Nephron progenitor cell (in vitro differentiated cells): ENCODE measurements at regions not wholly inside any gene's neighbourhood (a gene's known extent, or its start where the extent isn't known, plus 50 kb on each side); places are given as distances from the start of the nearest gene placed in this dataset.

ENCODE experiments used
- DNase-seq: peaks from one replicate; pipeline ENCODE4 v3.0.0; 2021
- H3K27ac Mint-ChIP-seq: 2 replicates; pipeline ENCODE4 v1.8.0; 2021; ENCODE audit warnings: mild to moderate bottlenecking, moderate library complexity, mixed read lengths
- H3K27me3 Mint-ChIP-seq: 2 replicates; pipeline ENCODE4 v1.8.0; 2021; ENCODE audit warnings: mild to moderate bottlenecking, low read depth, mixed read lengths; ENCODE audit not compliant: poor library complexity
- H3K36me3 Mint-ChIP-seq: 2 replicates; pipeline ENCODE4 v1.8.0; 2021; ENCODE audit warnings: low read depth, mixed read lengths
- H3K4me1 Mint-ChIP-seq: 2 replicates; pipeline ENCODE4 v1.8.0; 2021; ENCODE audit warnings: mixed read lengths
- H3K4me3 Mint-ChIP-seq: 2 replicates; pipeline ENCODE4 v1.8.0; 2021; ENCODE audit warnings: mild to moderate bottlenecking, moderate library complexity, mixed read lengths
- H3K9me3 Mint-ChIP-seq: 2 replicates; pipeline ENCODE4 v1.8.0; 2021; ENCODE audit warnings: mild to moderate bottlenecking, moderate library complexity, mixed read lengths
- CTCF ChIP-seq: fragments of 200-600 bp; sonication (generic); IDR thresholded peaks from 2 replicates; pipeline ENCODE4 v1.5.0; 2021; ENCODE audit warnings: antibody characterized with exemption

- no peak for DNase-seq
- no peak overlapping the region for H3K27ac Mint-ChIP-seq
- H3K4me3 Mint-ChIP-seq: no peak overlapping the region
These were observed 456.1 kb downstream of the LPIN1 start for GRCh38 chr2:12202313-12203075.

GRCh38 chr2:12203528-12203927, 457.1 kb downstream of the LPIN1 start:
- Mint-ChIP-seq H3K36me3 (no peaks in the 10 kb centered on the region), H3K27me3 (peaks cover 4% of the 10 kb centered on the region), H3K4me3 (peak overlapping the region; percentile 34), H3K27ac (peak overlapping the region; percentile 64), H3K4me1 (peaks cover 26% of the 10 kb centered on the region), H3K9me3 (peaks cover 5% of the 10 kb centered on the region)
- no peak for DNase-seq
- TF ChIP-seq CTCF: no peak

More at GRCh38 chr2:12202313-12203075, 456.1 kb downstream of the LPIN1 start:
- H3K9me3 Mint-ChIP-seq: peaks cover 5% of the 10 kb centered on the region
- peaks cover 26% of the 10 kb centered on the region for H3K4me1 Mint-ChIP-seq
- no peak for TF ChIP-seq CTCF
- no peaks in the 10 kb centered on the region for H3K36me3 Mint-ChIP-seq
- H3K27me3 Mint-ChIP-seq: peaks cover 4% of the 10 kb centered on the region

- Mint-ChIP-seq H3K4me1 (peaks cover 31% of the 10 kb centered on the region), H3K27ac (no peak overlapping the region), H3K36me3 (no peaks in the 10 kb centered on the region), H3K27me3 (peaks cover 4% of the 10 kb centered on the region), H3K9me3 (peaks cover 5% of the 10 kb centered on the region), H3K4me3 (no peak overlapping the region)
- TF ChIP-seq CTCF: no peak
- DNase-seq: no peak
These were observed 458.7 kb downstream of the LPIN1 start for GRCh38 chr2:12205086-12205485.

GRCh38 chr2:12207491-12207890, 461.1 kb downstream of the LPIN1 start:
- peaks cover 5% of the 10 kb centered on the region for H3K9me3 Mint-ChIP-seq
- no peaks in the 10 kb centered on the region for H3K36me3 Mint-ChIP-seq
- DNase-seq: no peak
- no peak overlapping the region for H3K4me3 Mint-ChIP-seq
- no peak for TF ChIP-seq CTCF
- H3K27me3 Mint-ChIP-seq: peaks cover 7% of the 10 kb centered on the region
- peaks cover 26% of the 10 kb centered on the region for H3K4me1 Mint-ChIP-seq
- H3K27ac Mint-ChIP-seq: no peak overlapping the region

- peaks cover 11% of the 10 kb centered on the region for H3K4me1 Mint-ChIP-seq
- peak overlapping the region; percentile 14 for H3K27ac Mint-ChIP-seq
- no peak overlapping the region for H3K4me3 Mint-ChIP-seq
- peaks cover 7% of the 10 kb centered on the region for H3K27me3 Mint-ChIP-seq
- peaks cover 5% of the 10 kb centered on the region for H3K9me3 Mint-ChIP-seq
- TF ChIP-seq CTCF: no peak
- no peak for DNase-seq
- no peaks in the 10 kb centered on the region for H3K36me3 Mint-ChIP-seq
These were observed 463.8 kb downstream of the LPIN1 start for GRCh38 chr2:12210016-12210933.
